NCI-H510A (cell line): ENCODE measurements at regions not wholly inside any gene's neighbourhood (a gene's known extent, or its start where the extent isn't known, plus 50 kb on each side); places are given as distances from the start of the nearest gene placed in this dataset.
"Not testable (repeated sequence)": the region's sequence is repeated elsewhere in the genome, so short reads cannot be mapped to it uniquely, and the experiment has no call there.

Experiments used
- DNase-seq: peaks from one replicate; lab custom pipeline; 2025; lab: John Stamatoyannopoulos, UW

DNA sequence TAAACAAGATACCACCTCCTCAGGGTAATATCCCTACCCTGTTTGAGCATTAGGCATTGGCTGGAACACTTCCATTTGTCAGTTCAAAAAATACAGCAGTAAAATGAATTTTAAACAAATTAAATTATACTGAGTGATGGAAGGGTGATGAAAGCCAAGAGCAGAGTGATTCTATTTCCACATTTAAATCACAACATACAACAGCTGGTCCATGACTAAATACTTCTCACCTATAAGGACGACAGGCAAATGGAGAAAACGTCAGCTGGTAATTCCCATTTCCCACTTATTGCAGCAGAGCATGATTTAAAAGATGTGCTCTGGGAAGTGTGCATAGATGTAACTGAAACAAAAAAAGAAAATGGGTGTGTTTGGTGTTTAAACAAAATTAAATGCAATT is 543.6 kb upstream of the DAB2 start:
- no peak for DNase-seq

DNA sequence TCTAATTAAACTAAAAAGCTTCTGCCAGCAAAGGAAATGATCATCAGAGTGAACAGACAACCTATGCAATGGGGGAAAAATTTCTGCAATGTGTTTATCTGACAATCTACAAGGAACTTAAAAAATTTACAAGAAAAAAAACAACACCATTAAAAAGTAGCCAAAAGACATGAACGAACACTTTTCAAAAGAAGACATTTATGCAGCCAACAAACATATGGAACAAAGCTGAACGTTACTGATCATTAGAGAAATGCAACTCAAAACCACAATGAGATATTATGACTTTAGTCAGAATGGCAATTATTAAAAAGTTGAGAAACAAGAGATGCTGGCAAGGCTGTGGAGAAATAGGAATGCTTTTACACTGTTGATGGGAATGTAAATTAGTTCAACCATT is 530.4 kb upstream of the DAB2 start:
- no peak for DNase-seq

- no peak for DNase-seq
These were observed 526.3 kb upstream of the DAB2 start for GRCh38 chr5:39951070-39951469.

DNA sequence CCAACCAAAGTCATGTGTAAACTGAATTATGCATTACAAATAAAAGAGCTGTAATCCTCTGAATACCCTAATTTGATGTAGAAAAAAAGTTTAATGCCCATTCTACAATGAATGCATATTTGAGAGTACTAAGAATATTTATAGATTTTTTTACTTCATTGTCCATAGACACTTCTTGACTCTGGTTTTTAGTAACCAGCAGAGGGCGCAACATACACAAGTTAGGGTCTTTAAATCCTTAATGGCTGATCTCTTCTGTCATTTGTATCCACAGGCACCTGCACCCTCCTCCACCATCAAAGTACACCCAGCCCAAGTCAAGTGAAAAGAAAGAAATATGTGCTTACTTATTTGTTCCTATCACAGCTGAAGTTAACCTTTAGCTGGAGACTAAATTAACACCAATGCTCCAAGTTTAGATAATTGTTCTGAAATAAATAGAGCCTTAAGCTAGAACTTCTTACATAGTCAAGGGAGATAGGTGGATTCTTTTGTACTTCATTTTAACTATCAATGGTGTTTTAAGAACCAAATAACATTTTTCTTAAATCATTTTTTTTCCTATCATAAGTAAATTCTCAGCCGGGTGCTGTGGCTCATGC is 524.2 kb upstream of the DAB2 start:
- peak; percentile 3 for DNase-seq

GRCh38 chr5:39948341-39948740 is 523.6 kb upstream of the DAB2 start:
- DNase-seq: no peak

DNA sequence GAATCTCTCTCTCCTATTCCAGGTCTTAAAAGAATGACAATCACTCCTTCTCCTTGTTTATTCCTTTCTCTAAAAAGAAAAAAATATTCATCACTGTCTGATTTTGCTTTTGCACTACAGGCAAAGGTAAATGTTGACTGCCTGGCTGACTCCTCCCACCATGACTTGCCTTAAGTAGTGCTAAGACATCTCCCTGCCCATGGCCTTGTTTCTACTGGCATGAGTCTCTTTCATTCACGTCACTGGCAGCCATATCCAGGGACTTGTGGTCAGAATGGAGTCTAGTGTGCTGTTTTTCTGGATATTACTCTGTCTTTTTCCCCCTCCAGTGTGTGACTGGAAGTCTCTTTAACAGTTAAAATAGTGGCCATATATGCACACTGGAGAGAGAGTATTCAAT is 522.9 kb upstream of the DAB2 start:
- no peak for DNase-seq

GRCh38 chr5:39946356-39947045 is 521.7 kb upstream of the DAB2 start:
- DNase-seq: no peak

DNA sequence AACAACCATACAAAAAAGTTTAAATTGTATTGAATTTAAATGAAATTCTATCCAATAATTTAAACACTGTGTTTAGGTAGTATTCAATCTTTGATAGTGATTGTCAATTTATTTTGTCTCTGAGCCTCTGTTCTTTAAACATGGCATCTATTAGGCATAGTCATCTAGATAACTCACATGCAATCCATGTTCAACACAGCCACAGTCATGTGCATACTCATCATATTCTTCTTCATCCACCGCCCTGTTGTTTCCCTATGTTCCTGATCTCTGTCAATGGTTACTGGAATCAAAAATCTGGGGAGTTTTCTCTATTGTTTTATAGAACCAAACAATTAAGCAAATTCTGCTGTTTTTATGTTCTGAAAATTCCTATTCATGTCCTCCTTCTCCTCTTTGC is 521.1 kb upstream of the DAB2 start:
- no peak for DNase-seq

DNA sequence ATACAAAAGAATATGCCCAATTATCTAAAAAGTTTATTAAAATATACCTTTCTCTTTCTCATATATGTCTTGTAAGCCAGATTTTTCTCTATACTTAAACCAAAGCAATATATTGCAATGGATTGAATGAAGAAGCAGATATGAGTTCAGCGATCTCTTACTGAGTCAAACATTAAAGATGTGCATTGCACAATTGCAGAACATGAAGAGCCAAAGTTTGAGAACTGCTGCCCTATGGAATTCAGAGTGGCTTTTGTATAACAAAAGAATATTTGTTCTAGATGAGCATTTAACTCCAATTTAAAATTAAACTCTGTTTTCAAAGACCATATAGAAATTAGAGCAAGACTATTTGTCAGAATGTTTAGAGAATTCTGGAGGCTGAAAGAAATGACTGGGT is 519.0 kb upstream of the DAB2 start:
- no peak for DNase-seq

GRCh38 chr5:39942606-39943005 is 517.8 kb upstream of the DAB2 start:
- no peak for DNase-seq

DNA sequence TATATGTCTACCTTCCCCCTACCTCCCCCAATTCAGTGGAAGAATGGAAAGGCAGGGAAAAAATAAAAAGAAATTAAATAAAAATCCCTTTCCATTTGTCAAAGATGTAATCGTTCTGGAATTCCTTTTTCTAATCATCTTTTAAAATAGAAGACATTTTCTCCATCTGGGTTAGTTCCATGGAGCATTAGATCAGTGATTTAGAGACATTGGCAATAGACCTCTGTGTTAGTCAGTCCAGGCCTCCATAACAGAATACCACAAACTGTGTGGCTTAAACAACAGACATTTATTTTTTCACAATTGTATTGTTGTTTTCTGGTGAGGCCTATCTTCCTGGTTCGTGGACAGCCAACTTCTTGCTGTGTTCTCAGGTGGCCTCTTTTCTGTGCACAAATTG is 516.6 kb upstream of the DAB2 start:
- DNase-seq: no peak

DNA sequence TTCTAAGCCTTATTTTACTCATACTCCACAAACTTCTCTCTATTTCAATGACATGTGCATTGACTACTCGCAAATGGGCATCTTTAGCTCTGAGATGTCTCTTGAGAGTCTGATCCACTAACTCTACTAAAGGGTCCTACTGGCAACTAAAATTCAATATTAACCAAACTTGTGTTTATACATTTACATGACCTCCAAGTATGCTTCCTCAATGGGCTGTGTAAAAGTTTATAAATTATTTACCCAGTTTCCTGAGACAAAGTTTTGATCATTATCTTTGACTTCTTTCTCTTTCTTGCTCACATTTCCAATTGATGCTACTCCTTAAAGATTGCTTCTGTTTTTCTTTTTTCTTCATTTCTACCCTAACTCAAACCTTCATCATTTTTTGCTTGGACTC is 510.1 kb upstream of the DAB2 start:
- DNase-seq: no peak

DNA sequence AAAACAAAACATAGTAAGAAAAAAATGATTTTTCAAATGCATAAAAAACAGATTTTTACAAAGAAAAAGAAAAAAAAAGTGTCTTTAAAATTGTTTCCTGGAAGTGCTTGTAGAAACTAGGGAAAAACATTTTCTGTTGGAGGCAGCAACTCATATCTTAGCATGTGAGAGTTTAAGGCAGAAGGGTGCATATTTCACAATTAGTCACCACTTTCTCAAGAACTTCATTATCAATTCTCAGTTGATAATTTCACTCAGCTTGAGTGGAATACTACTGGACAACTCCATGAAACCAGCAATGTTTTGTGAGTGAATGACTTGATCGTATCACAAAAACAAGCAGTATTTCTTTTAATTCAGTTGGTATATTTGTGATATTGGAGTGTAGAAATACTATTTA is 508.3 kb upstream of the DAB2 start:
- DNase-seq: no peak

- DNase-seq: no peak
These were observed 503.9 kb upstream of the DAB2 start for GRCh38 chr5:39928709-39929108.

DNA sequence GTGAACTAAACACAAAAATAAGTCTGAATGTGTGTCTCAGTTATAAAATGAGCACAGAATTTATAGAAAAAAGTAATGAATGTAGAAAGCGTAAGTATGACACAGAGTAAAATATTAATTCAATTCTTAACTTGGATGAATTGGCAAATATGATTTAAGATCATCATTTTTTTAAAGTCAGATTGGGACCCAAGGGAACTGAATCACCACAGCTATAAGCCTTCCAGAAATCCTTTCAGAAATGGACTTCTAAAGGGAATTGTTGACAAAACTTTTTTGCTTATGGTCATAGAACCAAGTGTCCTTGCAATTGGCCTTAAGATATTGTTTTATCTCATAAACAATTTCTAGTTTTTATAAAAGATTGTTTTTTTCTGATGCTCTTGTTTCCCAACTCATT is 495.1 kb upstream of the DAB2 start:
- no peak for DNase-seq

GRCh38 chr5:39912906-39913305 is 488.1 kb upstream of the DAB2 start:
- DNase-seq: no peak

DNA sequence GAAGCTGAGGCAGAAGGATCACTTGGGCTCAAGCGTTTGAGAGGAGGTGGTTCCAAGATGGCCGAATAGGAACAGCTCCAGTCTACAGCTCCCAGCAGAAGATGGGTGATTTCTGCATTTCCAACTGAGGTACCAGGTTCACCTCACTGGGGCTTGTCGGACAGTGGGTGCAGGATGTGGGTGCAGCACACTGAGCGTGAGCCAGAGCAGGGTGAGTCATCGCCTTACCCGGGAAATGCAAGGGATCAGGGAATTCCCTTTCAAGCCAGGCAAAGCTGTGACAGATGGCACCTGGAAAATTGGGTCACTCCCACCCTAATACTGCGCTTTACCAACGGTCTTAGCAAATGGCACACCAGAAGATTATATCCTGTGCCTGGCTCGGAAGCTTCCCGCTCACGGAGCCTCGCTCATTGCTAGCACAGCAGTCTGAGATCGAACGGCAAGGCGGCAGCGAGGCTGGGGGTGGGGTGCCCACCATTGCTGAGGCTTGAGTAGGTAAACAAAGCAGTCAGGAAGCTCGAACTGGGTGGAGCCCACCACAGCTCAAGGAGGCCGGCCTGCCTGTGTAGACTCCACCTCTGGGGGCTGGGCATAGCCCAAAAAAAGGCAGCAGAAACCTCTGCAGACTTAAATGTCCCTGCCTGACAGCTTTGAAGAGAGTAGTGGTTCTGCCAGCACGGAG is 482.6 kb upstream of the DAB2 start:
- not testable (repeated sequence) for DNase-seq

GRCh38 chr5:39906146-39906545 is 481.4 kb upstream of the DAB2 start:
- DNase-seq: no peak

GRCh38 chr5:39905356-39905755 is 480.6 kb upstream of the DAB2 start:
- no peak for DNase-seq

- DNase-seq: no peak
These were observed 477.8 kb upstream of the DAB2 start for GRCh38 chr5:39902626-39903025.

DNA sequence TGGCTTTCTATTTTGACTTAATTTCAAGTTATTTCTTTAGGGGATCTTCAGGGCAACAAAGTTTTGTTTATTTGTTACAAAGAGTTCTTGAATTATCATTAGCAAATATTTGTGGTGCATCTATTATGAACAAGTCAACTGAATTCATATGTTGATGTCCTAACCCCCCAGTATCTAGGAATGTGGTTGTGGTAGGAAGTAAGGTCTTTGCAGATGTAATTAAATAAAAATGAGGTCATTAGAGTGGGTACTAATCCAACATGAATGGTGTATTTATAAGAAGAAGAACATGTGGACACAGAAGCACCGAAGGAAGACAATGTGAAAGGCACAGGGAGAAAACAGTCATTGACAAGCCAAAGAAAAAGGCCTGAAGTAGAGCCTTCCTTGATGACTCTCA is 474.0 kb upstream of the DAB2 start:
- no peak for DNase-seq

DNA sequence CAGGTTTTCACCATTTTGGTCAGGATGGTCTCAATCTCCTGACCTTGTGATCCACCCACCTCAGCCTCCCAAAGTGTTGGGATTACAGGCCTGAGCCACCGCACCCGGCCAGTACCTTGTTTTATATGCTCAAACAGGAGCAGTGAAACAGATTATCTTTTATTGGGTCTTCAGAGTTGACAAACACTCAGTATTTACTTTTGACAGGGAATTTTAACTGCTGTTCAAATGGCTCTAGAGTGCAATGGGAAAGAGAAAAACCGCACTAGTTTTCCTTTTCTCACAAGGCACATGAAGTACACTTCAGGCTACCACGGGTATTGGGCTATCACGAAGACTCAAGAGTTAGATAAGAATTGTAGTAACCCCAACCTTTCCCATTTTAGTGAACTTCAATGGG is 471.9 kb upstream of the DAB2 start:
- DNase-seq: no peak

DNA sequence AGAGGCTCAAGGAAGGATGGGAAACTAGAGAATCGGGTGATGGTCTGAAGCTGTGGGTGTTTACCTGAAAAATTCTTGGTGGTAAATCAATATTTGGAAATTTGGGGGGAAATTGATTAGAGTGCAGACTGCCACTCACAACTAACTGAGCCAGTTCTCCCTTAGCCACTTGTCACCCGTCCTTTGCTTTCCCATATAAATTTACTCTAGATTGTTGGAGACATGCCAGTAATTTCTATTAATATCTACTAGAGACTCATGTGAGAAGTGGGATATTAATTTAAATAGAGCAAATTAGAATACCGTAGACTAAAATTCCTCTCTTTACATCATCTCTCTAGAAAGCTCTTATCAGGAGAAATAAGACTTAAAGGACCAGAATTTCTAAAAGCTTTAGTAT is 471.3 kb upstream of the DAB2 start:
- no peak for DNase-seq

- no peak for DNase-seq
These were observed 467.9 kb upstream of the DAB2 start for GRCh38 chr5:39892708-39893107.
